Dedifferentiated amniotic fluid mesenchymal stem cell (primary cell): ENCODE measurements at regions not wholly inside any gene's neighbourhood (a gene's known extent, or its start where the extent isn't known, plus 50 kb on each side); places are given as distances from the start of the nearest gene placed in this dataset.
"Not testable (repeated sequence)": the region's sequence is repeated elsewhere in the genome, so short reads cannot be mapped to it uniquely, and the experiment has no call there.

Experiments
- DNase-seq: peaks from one replicate; pipeline ENCODE4 v3.0.0-alpha.2; 2016; ENCODE audit errors: extremely low spot score

DNA sequence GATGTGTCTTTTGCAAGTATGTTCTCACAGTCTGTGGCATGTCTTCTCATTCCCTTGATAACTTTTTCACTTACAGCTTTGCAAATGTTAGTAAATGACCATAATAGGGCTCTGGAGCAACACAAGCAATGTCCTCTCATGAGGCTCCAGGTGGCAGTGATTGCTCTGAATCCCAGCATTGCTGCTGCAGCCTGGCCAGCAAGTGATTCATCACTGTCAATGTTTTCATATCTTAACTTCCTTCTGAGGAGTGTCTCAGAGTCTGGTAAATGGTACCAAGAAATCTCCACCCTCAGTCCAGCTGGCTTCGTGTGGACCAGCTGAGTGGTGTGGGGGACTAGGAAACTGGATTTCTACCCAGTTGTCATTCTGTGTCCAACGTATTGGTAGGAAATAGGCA lies 139.6 kb downstream of the MYLK4 start:
- no peak for DNase-seq

DNA sequence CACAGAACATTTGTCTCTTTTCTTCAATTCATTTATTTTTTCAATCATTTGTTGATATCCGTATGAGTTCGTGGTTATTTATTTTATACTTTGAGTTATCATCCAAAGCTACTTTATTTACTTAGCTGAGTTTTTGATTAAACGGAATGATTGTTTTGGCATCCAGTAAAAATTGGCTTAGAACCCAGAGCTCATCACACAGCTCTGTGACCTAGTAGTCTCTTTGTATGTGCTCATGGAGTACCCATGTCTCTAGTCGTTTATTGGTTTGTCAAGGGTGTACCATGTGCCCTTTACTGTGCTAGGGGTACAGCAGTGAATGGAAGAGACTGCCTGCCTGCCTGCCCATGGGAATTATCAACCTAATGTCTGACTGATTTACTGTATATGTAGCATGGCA lies 142.2 kb downstream of the MYLK4 start:
- DNase-seq, result no peak

GRCh38 chr6:2600363-2600762 lies 150.4 kb downstream of the MYLK4 start:
- no peak for DNase-seq

DNA sequence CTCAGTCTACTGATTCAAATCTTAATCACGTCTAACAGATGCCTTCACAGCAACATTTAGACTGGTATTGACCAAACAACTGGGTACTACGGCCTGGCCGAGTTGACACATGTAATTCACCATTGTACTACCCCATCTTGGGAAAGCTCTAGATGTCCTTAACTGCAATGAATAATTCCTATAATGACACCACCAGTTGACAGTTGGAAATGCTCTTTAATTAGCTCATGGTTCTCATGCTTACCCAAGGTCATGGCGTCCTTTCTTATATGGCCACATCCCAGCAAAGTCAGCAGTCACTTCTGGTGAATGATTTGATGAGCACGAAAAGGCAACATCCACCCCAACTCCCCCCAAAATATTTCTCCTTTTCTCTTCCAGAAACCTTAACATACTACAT lies 150.9 kb downstream of the MYLK4 start:
- no peak for DNase-seq

DNA sequence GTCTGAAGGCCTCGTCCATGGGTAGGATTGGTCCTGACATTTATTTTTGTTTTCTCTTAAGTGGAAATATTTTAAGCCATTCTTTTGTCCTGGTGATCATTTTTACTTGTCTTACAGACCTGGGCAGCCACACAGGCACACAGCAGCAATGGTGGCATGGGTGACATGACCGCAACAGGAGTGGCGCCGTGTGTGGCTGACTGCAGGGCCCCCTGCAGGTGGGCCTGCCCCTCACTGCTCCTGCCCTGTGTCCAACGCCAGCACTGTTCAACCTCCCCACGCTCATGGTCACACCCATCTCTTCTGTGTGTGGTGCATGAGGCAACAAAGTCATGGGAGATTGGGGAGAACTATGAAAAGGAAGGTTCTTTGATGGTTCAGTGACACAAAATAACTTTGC lies 151.9 kb downstream of the MYLK4 start:
- DNase-seq, result no peak

- no peak for DNase-seq
Observed at GRCh38 chr6:2597991-2598390, 152.7 kb downstream of the MYLK4 start.

- DNase-seq, result not testable (repeated sequence)
Observed at GRCh38 chr6:2597457-2597856, 153.3 kb downstream of the MYLK4 start.

- DNase-seq, result no peak
Observed at GRCh38 chr6:2596222-2596621, 154.5 kb downstream of the MYLK4 start.

- no peak for DNase-seq
Observed at GRCh38 chr6:2594868-2595267, 155.9 kb downstream of the MYLK4 start.

DNA sequence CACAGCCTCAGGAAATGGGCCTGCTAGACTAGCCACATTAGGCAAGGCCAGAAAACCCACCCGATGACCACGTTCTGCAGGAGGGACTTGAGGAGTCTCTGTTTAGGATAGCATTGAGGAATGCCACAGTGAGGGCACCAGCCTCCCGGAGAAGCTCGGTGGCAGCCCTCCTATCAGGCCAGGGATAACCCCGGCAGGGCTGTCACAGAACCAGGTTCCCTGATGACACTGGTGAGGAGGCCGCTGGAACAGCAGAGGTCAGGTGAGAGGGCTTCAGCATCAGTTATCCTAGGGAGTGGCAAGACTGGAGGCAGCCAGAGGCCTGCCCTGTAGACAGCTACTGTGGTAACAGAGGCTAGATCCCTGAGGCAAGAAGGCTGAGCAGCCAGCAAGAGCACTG lies 157.6 kb downstream of the MYLK4 start:
- no peak for DNase-seq

GRCh38 chr6:2589171-2589661 lies 161.5 kb downstream of the MYLK4 start:
- no peak for DNase-seq

- no peak for DNase-seq
Observed at GRCh38 chr6:2583459-2583858, 167.3 kb downstream of the MYLK4 start.

DNA sequence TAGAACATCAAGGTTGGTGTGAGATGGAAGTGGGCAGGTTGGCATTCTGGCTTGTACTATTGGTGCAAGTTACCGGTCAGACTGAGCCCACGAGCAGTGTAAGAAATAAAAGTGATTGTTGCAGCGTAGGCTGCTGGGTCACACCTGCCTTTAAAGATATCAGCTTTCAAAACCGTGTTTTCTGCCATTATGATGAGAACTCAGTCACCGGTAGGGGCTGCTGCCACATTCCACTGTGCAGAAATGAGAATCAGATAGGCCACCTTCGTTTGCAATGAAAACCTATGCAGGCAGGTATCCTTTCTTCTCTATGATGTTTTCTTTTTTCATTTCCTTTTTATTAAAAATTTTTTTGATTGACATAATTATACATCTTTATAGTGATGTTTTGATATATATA lies 168.5 kb downstream of the MYLK4 start:
- DNase-seq, result no peak

DNA sequence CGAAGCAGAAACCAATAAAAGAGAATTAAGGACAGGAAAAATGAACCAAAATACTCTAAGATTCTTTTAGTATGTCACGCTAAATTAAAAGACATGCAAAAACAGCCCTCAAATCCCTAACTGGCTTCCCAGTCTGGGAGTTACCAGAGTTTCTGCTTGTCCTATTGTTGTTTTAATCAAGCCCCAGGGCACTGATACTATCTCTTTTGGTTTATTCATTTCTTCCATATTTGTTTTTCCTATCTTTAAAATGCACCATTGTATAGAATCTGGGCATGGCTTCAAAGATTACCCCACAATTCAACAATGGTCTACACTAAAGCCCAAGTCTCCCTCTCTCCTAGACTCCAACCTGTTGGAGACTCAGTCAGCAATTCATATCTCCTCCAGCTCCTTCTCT lies 169.1 kb downstream of the MYLK4 start:
- DNase-seq, result no peak

- DNase-seq, result no peak
Observed at GRCh38 chr6:2581011-2581410, 169.7 kb downstream of the MYLK4 start.

- DNase-seq, result no peak
Observed at GRCh38 chr6:2579804-2580570, 170.7 kb downstream of the MYLK4 start.

GRCh38 chr6:2579241-2579761 lies 171.4 kb downstream of the MYLK4 start:
- no peak for DNase-seq

DNA sequence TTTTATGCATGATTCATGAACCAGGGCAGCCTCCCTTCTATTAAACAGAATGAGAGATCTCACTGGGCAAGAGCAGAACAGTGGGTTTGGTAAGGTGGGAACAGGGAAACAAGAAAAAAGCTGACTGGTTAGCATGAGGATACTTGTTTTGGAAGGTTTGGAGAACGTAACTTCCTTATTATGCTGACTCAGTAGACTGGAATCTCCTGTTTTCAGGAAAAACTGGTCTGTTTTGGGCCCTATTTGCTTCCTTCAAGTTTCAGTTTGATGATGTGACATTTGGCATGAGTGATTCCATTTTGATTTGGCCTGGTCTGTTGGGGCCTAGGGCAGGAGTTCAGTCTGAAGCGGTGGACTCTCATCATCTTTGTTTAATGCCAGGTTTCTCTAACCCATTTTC lies 172.0 kb downstream of the MYLK4 start:
- no peak for DNase-seq

DNA sequence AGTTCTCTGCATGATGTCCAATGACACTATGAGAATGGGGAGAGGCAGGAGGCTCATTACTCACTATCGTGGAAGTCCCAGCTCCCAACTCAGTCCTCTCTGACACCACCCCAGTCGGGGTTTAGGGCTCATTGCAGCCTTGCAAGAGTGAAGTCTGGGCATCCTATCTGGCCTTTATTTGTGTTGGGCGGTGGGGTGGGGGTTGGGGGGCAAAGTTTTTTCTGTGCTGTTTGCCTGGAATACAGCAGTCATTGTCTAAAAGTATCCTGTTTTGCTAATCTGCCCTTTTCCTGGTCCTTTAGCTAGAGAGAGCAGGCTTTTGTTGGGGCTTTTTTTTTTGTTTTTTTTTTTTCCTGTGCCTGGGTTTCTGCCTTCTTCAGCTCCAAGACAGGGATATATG lies 174.2 kb downstream of the MYLK4 start:
- no peak for DNase-seq

DNA sequence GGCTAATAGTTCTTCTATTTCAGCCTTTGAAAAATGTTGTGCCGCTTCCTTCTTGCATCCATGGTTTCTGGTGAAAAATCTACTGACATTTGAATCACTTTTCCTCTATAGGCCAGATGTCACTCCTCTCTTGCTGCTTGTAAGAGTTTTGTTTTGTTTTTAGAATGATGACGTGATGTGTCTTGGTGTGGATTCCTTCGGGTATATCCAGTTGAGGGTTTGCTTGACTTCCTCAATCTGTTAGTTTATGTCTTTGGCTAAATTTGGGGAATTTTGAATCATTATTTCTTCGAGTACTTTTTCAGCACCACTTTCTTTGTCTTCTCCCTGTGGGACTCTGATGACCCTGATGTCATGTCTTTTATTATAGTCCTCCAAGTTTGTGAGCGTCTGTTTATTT lies 175.5 kb downstream of the MYLK4 start:
- no peak for DNase-seq

- not testable (repeated sequence) for DNase-seq
Observed at GRCh38 chr6:2569420-2569819, 181.3 kb downstream of the MYLK4 start.

DNA sequence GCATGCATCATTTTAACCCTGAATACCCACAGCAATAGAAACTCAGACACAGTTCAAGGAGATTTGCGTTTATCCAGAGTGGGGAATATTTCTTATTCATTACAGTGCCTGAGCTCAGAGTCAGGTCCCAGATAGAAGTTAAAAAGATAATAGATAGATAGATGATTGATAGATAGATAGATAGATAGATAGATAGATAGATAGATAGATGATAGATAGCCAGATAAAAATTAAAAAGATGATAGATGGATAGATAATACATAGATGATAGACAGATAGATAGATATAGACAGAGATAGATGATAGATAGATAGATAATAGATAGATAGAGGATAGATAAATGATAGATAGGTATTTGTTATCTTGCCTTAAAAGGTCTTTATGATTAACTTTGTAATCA lies 184.7 kb downstream of the MYLK4 start:
- DNase-seq, result no peak

DNA sequence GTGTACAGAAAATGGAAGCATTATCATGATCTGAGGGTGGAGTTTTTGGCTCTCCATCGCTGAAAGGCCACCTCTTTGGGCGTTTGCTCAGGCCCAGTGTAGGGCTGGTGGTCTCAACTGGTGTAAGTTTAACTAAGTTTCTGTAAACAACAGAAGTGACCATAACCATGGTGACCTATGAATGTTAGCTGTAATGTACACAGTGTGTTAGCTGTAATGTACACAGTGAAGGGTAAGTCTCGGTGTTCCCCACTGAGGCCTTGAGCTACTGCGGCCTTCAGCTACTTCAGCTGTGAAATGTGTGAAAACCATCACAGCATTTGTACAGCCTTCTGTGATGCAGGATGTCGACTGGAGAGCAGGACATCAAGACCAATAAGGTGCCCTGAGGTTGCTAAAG lies 185.2 kb downstream of the MYLK4 start:
- no peak for DNase-seq

DNA sequence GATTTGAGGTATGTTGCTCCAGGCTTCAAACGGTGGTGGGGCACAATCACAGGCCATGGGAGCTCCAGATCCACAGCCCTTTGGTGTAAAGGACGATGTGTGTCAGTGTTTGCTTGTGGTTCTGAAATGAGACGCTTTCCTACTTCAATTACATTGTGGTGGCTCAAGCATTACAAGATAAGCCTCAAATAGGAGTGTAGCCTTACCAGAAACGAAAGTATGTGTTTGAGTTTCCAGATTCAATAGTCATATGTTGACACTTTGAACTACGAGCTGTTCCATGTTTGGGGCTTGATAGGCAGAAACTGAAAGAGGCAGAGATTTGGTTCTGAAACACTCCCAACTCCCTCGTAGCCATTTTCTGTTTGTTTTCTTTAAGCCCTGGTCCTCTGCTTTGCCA lies 187.1 kb downstream of the MYLK4 start:
- DNase-seq, result no peak
